ENCODE measurements at regions not wholly inside any gene's neighbourhood (a gene's known extent, or its start where the extent isn't known, plus 50 kb on each side); places are given as distances from the start of the nearest gene placed in this dataset.
A peak's percentile ranks its signal among the peaks of the same experiment; 100 is the strongest.

GRCh38 chr3:27590437-27591298 is 106.5 kb upstream of the SLC4A7 start:
- DNase-seq (ENCODE audit: low spot score) = peak; percentile 54

GRCh38 chr3:27589795-27590194 is 105.6 kb upstream of the SLC4A7 start:
- no peak for DNase-seq (ENCODE audit: low spot score)

- no peak for DNase-seq (ENCODE audit: low spot score)
Measured at GRCh38 chr3:27585429-27585828, 101.2 kb upstream of the SLC4A7 start.

GRCh38 chr3:27584874-27585273 is 100.7 kb upstream of the SLC4A7 start:
- DNase-seq (ENCODE audit: low spot score) = no peak

GRCh38 chr3:27581852-27582251 is 97.7 kb upstream of the SLC4A7 start:
- DNase-seq (ENCODE audit: low spot score) = no peak

- DNase-seq (ENCODE audit: low spot score) = no peak
Measured at GRCh38 chr3:27578032-27578431, 93.8 kb upstream of the SLC4A7 start.

- no peak for DNase-seq (ENCODE audit: low spot score)
Measured at GRCh38 chr3:27577504-27577903, 93.3 kb upstream of the SLC4A7 start.

GRCh38 chr3:27576171-27576570 is 92.0 kb upstream of the SLC4A7 start:
- no peak for DNase-seq (ENCODE audit: low spot score)

- DNase-seq (ENCODE audit: low spot score) = peak; percentile 47
Measured at GRCh38 chr3:27575499-27575898, 91.3 kb upstream of the SLC4A7 start.

- DNase-seq (ENCODE audit: low spot score) = no peak
Measured at GRCh38 chr3:27574438-27574795, 90.2 kb upstream of the SLC4A7 start.

GRCh38 chr3:27573780-27574437 is 89.7 kb upstream of the SLC4A7 start:
- no peak for DNase-seq (ENCODE audit: low spot score)

GRCh38 chr3:27573138-27573537 is 89.0 kb upstream of the SLC4A7 start:
- DNase-seq (ENCODE audit: low spot score) = no peak

GRCh38 chr3:27571345-27571744 is 87.2 kb upstream of the SLC4A7 start:
- DNase-seq (ENCODE audit: low spot score) = no peak

- no peak for DNase-seq (ENCODE audit: low spot score)
Measured at GRCh38 chr3:27570421-27571106, 86.4 kb upstream of the SLC4A7 start.

- peak; percentile 85 for DNase-seq (ENCODE audit: low spot score)
Measured at GRCh38 chr3:27568393-27568792, 84.2 kb upstream of the SLC4A7 start.

GRCh38 chr3:27567251-27567650 is 83.1 kb upstream of the SLC4A7 start:
- no peak for DNase-seq (ENCODE audit: low spot score)

GRCh38 chr3:27565201-27565852 is 81.1 kb upstream of the SLC4A7 start:
- peak; percentile 25 for DNase-seq (ENCODE audit: low spot score)

GRCh38 chr3:27561576-27561975 is 77.4 kb upstream of the SLC4A7 start:
- DNase-seq (ENCODE audit: low spot score) = no peak

GRCh38 chr3:27560484-27561056 is 76.4 kb upstream of the SLC4A7 start:
- no peak for DNase-seq (ENCODE audit: low spot score)

- peak; percentile 35 for DNase-seq (ENCODE audit: low spot score)
Measured at GRCh38 chr3:27559835-27560234, 75.7 kb upstream of the SLC4A7 start.

GRCh38 chr3:27559381-27559780 is 75.2 kb upstream of the SLC4A7 start:
- DNase-seq (ENCODE audit: low spot score) = no peak

- no peak for DNase-seq (ENCODE audit: low spot score)
Measured at GRCh38 chr3:27557411-27557810, 73.2 kb upstream of the SLC4A7 start.

Measured in Ammon's horn (tissue), 1 donor.